ENCODE measurements at regions not wholly inside any gene's neighbourhood (a gene's known extent, or its start where the extent isn't known, plus 50 kb on each side); places are given as distances from the start of the nearest gene placed in this dataset.
"Not testable (repeated sequence)": the region's sequence is repeated elsewhere in the genome, so short reads cannot be mapped to it uniquely, and the experiment has no call there.

DNA sequence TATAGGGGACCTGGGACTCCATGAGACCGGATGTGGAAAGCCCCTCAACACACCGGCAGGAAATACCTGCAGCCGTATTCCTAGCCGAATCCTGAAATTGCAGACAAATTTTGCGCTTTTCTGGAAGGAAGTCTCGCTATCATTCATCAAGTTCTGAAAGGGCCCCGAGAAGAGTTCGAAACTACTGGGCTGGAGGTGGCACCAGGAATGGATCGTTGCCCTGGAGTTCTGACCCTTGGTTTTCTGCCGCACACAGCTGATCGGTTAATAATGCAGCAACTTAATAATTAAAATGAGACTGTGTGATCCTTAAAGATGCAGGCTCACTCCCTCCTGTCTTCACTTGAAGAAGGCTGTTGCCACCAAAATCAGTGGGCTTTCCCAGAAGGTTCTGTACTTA is 55.7 kb upstream of the MRTFB start:
- H3K4me3 ChIP-seq (ENCODE audit: low read length): no peak overlapping the region

DNA sequence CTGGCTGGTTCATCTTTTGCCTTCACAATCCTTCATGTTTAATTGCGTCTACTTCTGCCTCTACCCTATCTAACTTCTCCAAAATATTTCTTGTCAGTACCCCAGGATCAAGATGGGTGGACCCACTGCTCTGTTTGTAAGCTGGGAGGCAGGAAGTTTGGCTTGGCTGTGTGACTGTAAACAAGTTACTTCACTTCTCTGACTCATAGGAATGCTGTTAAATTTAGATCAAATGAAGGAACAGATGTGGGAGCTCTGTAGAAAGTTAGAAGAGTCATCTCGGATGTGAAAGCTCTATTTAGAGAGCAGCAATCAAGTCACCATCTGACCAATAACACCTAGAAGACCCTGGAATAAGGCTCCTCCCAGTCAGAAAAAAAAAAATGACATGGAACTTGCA is 55.2 kb upstream of the MRTFB start:
- Histone ChIP-seq H3K36me3 (ENCODE audit: control insufficient read depth, insufficient read depth, low read length) (no peaks in the 10 kb centered on the region), H3K4me3 (ENCODE audit: low read length) (no peak overlapping the region), H3K9ac (ENCODE audit: low read length) (no peak overlapping the region), H3K4me1 (ENCODE audit: control insufficient read depth, insufficient read depth, low read length) (no peaks in the 10 kb centered on the region), H3K27ac (ENCODE audit: low read depth, low read length) (no peak overlapping the region), H3K27me3 (ENCODE audit: control insufficient read depth, insufficient read depth, low read length) (no peaks in the 10 kb centered on the region)

More for the DNA sequence above, 55.7 kb upstream of the MRTFB start:
- no peaks in the 10 kb centered on the region for H3K27me3 ChIP-seq (ENCODE audit: control insufficient read depth, insufficient read depth, low read length)
- no peaks in the 10 kb centered on the region for H3K4me1 ChIP-seq (ENCODE audit: control insufficient read depth, insufficient read depth, low read length)
- H3K9ac ChIP-seq (ENCODE audit: low read length): no peak overlapping the region
- H3K36me3 ChIP-seq (ENCODE audit: control insufficient read depth, insufficient read depth, low read length): no peaks in the 10 kb centered on the region
- no peak overlapping the region for H3K27ac ChIP-seq (ENCODE audit: low read depth, low read length)

DNA sequence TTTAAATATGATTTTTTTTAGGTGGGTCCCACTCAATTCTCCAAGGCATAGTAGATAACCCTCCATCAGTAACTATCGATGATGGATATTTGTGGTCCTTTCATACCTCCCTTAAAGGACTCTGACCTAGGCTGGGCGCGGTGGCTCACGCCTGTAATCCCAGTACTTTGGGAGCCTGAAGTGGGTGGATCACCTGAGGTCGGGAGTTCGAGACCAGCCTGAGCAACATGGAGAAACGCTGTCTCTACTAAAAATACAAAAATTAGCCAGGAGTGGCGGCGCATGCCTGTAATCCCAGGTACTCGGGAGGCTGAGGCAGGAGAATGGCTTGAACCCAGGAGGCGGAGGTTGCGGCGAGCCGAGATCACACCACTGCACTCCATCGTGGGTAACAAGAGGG is 54.8 kb upstream of the MRTFB start:
- not testable (repeated sequence) for H3K4me3 ChIP-seq (ENCODE audit: low read length); H3K4me1 ChIP-seq (ENCODE audit: control insufficient read depth, insufficient read depth, low read length); H3K27ac ChIP-seq (ENCODE audit: low read depth, low read length); H3K27me3 ChIP-seq (ENCODE audit: control insufficient read depth, insufficient read depth, low read length); H3K36me3 ChIP-seq (ENCODE audit: control insufficient read depth, insufficient read depth, low read length); H3K9ac ChIP-seq (ENCODE audit: low read length)

DNA sequence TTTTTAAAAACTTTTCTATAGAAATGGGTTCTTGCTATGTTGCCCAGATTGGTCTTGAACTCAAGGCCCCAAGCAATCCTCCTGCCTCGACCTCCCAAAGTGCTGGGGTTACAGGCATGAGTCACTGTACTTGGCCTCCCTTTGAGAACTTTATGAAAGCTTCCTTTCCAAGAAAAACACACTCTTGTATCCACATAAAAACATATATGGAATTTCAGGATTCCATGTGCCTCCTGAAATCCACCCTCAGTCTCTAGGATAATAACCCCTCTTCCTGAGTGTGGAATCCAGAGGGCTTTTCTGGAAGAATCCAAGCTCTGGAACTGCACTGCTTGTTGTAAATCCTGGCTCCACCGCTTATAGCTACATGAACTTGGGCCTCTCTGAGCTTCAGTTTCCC is 53.2 kb upstream of the MRTFB start:
- H3K4me1 ChIP-seq (ENCODE audit: control insufficient read depth, insufficient read depth, low read length): no peaks in the 10 kb centered on the region
- no peak overlapping the region for H3K27ac ChIP-seq (ENCODE audit: low read depth, low read length)
- no peak overlapping the region for H3K9ac ChIP-seq (ENCODE audit: low read length)
- no peaks in the 10 kb centered on the region for H3K36me3 ChIP-seq (ENCODE audit: control insufficient read depth, insufficient read depth, low read length)
- no peaks in the 10 kb centered on the region for H3K27me3 ChIP-seq (ENCODE audit: control insufficient read depth, insufficient read depth, low read length)
- H3K4me3 ChIP-seq (ENCODE audit: low read length): no peak overlapping the region

DNA sequence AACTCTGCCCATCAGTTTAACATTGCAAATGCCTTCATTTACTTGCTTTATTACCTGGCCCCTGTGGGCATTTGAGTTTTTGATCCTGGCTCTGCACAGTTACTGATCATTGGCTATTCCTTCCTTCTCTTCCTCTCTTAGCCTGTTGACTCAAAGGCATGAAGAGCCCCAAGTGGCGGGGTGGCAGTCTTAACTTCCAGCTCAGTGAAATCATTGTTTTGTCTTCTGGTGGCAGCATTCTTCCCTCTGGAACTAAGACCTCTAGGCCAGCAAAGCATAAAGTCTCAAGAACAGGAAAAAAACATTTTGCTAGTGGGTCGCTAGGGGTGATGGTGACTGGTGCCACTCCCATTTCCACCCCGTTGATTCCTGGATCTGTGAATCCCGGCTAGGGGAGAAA is 52.3 kb upstream of the MRTFB start:
- H3K27me3 ChIP-seq (ENCODE audit: control insufficient read depth, insufficient read depth, low read length): no peaks in the 10 kb centered on the region
- no peaks in the 10 kb centered on the region for H3K36me3 ChIP-seq (ENCODE audit: control insufficient read depth, insufficient read depth, low read length)
- no peak overlapping the region for H3K9ac ChIP-seq (ENCODE audit: low read length)
- H3K4me1 ChIP-seq (ENCODE audit: control insufficient read depth, insufficient read depth, low read length): no peaks in the 10 kb centered on the region
- H3K27ac ChIP-seq (ENCODE audit: low read depth, low read length): no peak overlapping the region
- H3K4me3 ChIP-seq (ENCODE audit: low read length): no peak overlapping the region

DNA sequence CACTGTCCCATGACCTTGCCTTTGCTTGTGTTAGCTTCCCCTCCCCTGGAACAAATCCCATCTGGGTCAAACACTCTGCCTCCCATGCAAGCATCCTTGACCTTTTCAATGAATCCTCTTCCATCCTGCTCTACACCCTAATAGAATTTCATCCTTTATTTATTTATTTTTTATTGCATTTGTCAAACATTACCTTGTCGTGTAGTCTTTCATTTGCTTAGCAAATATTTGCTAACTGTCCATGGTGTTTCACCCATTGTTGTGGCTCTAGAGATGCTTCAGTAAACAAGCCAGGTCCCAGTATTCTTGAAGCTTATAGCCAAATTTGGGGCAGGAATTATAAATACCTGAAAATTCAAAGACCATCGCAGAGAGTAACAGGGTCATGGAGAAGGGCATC is 51.0 kb upstream of the MRTFB start:
- Histone ChIP-seq H3K36me3 (ENCODE audit: control insufficient read depth, insufficient read depth, low read length) (no peaks in the 10 kb centered on the region), H3K4me3 (ENCODE audit: low read length) (no peak overlapping the region), H3K27me3 (ENCODE audit: control insufficient read depth, insufficient read depth, low read length) (no peaks in the 10 kb centered on the region), H3K4me1 (ENCODE audit: control insufficient read depth, insufficient read depth, low read length) (no peaks in the 10 kb centered on the region), H3K27ac (ENCODE audit: low read depth, low read length) (no peak overlapping the region), H3K9ac (ENCODE audit: low read length) (no peak overlapping the region)

All from rectal smooth muscle tissue (tissue), 1 donor.